COLO668 (cell line): ENCODE measurements at regions not wholly inside any gene's neighbourhood (a gene's known extent, or its start where the extent isn't known, plus 50 kb on each side); places are given as distances from the start of the nearest gene placed in this dataset.
A peak's percentile ranks its signal among the peaks of the same experiment; 100 is the strongest.

Experiments used
- DNase-seq: peaks from one replicate; lab custom pipeline; 2025; ENCODE audit not compliant: unreplicated experiment; lab: John Stamatoyannopoulos, UW

- DNase-seq: no peak
These were observed 71.8 kb downstream of the RTL9 start for GRCh38 chrX:110430293-110431076.

- no peak for DNase-seq
These were observed 73.7 kb downstream of the RTL9 start for GRCh38 chrX:110432091-110432905.

GRCh38 chrX:110432906-110433215 lies 74.2 kb downstream of the RTL9 start:
- DNase-seq: no peak

DNA sequence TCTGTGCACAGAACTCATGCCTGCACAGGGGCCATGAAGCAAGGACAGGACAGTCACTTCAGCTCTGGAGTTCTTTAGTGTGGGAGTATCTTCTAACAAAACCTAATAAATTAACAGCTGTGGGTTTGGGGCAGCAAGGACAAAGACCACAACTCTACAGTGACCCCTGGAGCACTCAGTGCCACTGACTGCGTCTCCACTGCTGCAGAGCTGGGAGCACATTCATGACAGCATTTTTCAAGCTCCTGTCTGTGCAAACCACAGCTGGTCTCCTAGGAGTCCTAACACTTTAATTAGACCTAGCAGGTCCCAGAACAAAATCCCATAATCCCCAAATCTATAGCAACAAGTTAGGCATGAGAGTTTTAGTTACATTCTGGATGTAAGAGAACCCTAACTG lies 76.5 kb downstream of the RTL9 start:
- no peak for DNase-seq

DNA sequence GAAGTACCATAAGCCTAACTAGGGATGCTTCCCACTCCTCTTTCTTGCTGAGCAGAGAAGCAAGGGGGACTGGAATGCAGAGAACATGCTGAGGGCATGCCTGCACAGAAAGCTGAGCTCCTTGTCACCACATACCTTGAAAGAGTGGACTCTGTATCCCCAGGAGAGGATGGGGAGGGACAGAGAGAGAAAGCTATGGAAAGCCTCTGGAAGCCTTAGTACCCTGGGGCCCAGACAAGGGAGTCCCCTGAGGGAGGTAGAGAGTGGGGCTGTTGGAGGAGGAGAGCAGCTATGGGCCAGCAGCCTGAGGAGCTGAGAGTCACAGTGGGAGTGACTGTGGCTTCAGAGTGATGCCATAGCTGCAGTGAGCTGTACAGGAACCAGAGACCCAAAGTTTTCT lies 77.9 kb downstream of the RTL9 start:
- DNase-seq: no peak

GRCh38 chrX:110437686-110438085 lies 79.0 kb downstream of the RTL9 start:
- no peak for DNase-seq

DNA sequence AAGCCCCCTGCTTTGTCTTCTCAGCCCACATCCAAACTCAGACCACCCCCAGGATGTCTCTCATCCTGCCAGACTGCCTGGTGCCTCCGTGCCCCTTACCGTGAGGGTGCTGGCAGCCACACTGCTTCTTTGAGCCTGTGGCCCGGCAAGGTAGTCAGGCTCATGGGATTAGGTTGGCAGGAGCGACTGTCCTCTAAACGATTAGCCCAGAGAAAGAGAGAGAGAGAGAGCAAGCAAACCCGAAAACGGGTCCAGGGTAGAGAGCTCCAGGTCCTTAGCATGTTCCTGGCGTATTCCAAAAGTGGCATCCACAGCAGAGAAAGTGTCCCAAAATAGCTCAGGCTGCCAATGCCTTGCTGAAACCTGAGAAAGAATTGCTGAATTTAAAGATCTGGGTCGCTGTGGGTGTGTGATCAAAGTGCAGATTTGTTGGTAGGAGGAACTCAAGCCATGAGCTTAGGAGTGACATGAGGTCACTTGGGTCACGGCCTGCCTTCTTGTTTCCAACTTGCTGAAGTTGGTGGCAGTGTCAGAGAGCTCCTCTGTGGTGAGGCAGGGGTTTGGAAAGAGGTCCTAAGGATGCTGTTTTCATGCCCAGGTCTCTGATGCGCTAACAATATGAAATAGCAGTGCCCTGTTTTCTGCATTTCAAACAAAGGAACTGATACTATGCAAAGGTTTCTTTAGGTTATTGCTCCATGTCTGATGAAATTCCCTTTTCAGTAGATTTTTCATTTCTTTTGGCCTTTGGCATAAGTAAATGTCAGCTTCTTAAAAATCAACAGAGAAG lies 81.6 kb downstream of the RTL9 start:
- DNase-seq: no peak

DNA sequence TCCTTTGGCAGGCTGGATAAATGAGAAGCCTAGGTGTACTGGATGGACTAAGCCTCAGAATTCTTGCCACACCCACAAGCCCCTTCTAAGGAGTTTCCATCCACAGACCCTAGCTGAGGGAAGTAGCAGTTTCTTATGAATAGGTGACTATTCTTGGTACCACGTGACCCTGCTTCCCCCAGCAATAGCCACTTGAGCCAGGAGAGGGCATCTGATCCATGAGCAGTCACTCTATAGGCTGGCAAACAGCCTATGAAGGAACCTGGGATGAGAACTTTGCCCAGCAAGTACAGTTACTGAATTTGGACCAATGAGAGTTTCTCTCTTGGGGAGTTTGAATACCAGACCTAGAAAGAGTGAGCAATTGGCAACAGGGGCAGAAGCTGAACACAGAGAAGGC lies 84.0 kb downstream of the RTL9 start:
- no peak for DNase-seq

GRCh38 chrX:110444996-110445395 lies 86.3 kb downstream of the RTL9 start:
- no peak for DNase-seq

- no peak for DNase-seq
These were observed 89.8 kb downstream of the RTL9 start for GRCh38 chrX:110448459-110448858.

DNA sequence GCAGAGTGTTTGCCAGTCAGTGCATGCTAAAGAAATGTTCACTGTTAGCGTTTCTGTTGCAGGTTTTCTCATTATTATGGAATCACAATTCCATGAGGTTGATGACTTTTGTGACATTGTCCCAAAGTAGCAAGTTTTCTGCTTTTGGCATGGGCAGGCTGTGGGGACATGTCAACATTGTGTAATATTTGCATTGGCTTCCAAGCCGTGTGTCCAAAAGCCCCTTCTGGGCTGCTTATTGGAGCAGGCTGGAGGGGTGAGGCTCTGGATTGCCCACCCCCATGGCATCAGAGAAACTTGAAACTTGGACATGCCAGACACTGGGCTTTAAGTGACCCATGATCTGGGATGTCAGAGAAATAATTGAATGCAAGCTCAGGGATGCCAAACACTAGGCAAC lies 90.7 kb downstream of the RTL9 start:
- DNase-seq: no peak

DNA sequence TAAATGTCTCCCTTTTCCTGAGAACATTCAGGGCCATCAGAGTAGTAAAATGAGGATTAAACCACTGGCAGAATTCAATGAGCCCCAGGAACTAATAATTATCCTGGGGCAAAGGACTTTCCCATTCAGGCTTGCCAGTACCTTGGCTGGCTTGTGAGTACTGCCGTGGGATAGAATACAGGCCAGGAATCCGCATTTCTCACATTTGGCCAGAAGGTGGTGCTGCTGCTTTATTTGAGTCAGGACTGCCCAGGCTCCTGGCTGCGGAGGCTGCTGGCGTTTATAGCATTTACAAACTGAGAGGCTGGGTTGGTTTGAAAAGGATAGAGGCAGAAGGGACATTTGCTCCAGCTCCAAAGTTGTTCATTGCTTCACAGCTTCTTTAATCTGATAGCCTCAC lies 91.4 kb downstream of the RTL9 start:
- DNase-seq: peak; percentile 54

DNA sequence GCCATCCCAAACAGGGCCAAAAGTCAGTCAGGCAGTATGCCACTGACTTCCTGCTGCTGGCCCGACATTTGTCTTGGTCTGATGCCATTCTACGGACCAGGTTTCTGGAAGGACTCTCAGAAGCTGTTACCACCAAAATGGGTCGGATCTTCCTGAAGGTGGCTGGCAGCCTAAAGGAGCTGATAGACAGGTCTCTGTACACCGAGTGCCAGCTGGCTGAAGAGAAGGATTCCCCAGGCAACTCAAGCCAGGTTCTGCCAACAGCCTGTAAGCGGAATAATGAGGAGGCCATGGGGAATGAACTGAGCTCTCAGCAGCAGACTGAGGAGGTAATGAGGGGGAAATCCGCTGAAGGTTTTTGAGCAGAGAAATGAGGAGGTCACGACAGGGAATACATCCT lies 95.7 kb downstream of the RTL9 start:
- no peak for DNase-seq

DNA sequence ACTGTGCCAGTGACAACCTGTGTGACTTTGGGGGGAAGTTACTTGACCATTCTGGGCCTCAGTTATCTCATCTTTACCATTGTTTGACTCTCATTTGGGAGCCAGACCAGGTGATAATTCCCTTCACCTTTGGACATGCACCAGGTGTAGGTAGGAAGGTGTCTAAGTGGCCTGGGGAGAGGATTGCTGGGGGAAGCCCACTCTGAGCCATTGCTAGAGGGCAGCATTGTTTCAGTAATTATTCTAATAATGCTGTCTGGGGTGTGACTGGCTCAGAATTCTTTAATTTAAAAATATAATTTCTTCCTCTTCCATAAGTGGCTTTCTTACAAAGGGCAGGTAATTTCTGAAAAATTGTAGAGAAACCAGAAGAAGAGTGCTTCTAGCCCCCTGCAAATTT lies 104.3 kb downstream of the RTL9 start:
- no peak for DNase-seq

DNA sequence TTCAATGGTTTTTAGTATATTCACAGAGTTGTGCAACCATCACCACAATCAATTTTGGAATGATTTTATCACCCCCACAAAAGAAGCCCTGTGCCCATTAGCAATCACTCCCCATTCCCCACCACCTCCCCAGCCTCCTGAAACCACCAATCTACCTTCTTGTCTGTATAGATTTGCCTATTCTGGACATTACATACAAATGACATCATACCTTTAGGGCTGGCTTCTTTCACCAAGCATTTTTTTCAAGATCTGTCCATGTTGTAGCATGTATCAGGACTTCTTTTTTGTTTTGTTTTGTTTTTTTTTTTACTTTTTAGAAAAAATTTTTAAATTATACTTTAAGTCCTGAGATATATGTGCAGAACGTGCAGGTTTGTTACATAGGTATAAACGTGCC lies 108.1 kb downstream of the RTL9 start:
- no peak for DNase-seq

DNA sequence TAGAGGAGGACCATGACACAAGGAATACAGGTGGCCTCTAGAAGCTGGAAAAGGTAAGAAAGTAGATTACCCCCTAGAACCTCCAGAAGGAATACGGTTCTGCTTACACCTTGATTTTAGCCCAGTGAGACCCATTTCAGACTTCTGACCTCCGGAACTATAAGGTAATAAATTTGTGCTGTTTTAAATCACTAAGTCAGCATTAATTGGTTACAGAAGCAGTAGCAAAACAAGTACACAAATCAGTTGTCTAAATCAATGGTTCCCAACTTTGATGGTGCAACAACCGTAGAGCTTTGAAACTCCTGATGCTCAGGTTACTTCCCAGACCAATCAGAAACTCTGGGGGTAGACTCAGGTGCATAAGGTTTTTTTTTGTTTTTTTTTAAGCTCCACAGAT lies 113.6 kb downstream of the RTL9 start:
- DNase-seq: no peak

DNA sequence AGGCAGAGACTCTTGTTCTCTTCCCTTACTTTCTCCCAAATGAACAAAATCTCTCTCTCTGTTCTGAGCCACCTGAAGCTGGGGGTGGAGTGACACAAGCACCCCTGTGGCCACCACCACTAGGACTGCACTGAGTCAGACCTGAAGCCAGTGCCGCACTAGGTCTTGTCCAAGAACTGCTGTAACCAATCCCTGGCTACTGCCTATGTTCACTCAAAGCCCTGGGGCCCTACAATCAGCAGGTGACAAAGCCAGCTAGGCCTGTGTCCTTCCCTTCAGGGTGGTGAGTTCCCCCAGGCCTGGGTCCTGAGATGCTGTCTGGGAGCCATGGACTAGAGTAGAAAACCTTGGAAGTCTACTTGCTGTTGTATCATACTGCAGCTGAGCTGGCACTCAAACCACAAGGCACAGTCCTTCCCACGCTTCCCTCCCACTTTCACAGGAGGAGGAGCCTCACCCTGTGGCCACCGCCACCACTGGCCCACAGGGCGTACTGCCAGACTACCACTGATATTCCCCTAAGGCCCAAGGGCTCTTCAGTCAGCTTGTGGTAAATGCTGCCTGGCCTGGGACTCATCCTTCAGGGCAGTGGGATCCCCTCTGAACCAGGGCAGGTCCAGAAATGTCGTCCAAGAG lies 119.1 kb downstream of the RTL9 start:
- no peak for DNase-seq

GRCh38 chrX:110491846-110492620 lies 133.4 kb downstream of the RTL9 start:
- DNase-seq: no peak

GRCh38 chrX:110504947-110505346 lies 146.3 kb downstream of the RTL9 start:
- DNase-seq: no peak

DNA sequence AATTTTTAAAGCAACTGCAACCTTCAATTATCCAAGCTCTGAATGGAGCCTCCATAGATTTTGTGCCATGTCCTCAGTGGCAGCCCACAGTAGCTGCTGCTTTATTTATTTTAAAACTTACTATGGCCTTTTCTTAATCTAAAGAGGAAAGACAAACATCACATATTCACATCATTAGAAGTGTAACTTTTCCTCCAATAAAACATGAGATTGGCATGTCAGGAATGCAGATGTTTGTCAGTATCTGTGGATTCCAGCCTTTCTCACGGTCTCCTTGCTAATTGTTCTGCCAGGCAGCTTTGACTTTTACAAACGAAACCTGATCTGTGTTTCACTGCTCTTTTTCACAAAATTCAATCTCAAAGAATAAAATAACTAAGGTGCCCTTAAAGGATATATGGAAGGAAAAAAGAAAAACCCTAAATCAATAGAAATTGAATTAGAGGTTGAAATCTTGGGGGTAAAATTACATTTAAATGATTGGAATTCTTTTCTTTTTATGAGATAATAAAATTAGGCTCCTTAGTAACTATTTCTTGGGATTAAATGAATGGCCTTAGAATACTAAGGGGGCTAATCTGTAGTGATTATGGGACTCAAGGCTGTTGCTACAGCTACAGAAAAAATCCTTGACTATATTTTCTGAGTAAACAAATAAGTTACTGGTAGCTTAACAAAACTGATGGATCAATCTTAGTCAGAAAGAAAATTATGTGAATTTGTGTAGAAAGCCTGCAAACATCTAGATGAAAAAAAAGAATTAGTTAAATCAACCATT lies 151.3 kb downstream of the RTL9 start:
- DNase-seq: no peak
